LoVo (cell line): ENCODE measurements at regions not wholly inside any gene's neighbourhood (a gene's known extent, or its start where the extent isn't known, plus 50 kb on each side); places are given as distances from the start of the nearest gene placed in this dataset.
"Not testable (repeated sequence)": the region's sequence is repeated elsewhere in the genome, so short reads cannot be mapped to it uniquely, and the experiment has no call there.

Experiments used
- DNase-seq: peaks from one replicate; pipeline ENCODE4 v3.0.0-alpha.2; 2016; ENCODE audit warnings: low spot score

DNA sequence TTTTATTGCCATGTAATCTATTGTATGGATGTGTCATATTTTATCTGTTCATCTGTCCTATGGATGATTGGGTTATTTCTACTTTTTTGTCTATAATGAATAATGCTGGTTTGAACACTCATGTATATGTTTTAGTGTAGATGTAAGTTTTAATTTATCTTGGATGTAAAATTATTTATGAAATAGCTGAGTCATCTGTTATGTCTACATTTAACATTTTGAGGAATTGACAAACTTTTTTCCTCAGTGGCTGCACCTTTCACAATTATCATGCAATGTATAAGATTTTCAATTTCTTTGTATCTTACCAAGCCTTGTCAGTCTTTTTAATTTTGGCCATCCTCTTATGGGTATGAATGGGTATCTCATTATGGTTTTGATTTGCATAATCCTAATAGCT, 666.4 kb downstream of the DIPK2A start:
- DNase-seq = no peak

- no peak for DNase-seq
Observed at GRCh38 chr3:144643771-144644198, 672.2 kb downstream of the DIPK2A start.

DNA sequence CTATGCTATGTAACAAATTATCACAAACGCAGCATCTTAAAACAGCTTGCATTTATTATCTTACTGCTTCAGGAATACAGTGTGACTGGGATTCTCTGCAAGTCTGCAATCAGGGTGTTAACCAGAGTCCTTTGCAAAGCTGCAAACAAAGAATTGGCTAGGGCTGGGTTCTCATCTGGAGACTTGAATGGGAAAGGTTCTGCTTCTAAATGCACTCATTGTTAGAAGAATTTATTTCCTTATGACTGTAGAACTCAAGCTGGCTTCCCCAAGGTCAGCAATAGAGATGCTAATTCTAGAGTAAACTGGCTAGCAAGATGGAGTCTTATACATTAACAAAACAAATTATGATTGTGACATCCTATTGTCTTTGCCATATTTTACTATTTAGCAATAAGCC, 673.7 kb downstream of the DIPK2A start:
- no peak for DNase-seq

- DNase-seq = no peak
Observed at GRCh38 chr3:144650380-144650779, 678.8 kb downstream of the DIPK2A start.

DNA sequence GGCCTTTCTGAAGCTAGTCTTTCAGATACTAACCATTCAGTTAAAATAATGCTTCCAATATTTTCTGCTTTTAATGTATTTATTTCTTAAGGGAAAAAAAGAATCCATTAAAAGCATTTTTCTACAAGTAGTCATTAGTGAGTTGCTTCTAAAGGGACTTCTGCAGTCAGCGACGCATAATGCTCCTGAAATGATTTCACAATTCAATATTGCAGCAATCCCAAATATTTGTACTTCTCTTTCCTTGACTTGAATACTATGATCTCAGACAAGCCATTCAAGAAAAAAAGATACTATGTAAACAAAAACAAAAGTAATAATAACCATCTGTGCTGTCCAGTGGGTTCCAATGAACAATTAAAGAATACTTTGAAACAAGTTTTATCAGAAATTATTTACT, 681.0 kb downstream of the DIPK2A start:
- no peak for DNase-seq

GRCh38 chr3:144655423-144655822, 683.8 kb downstream of the DIPK2A start:
- DNase-seq = no peak

GRCh38 chr3:144660186-144660585, 688.6 kb downstream of the DIPK2A start:
- no peak for DNase-seq

DNA sequence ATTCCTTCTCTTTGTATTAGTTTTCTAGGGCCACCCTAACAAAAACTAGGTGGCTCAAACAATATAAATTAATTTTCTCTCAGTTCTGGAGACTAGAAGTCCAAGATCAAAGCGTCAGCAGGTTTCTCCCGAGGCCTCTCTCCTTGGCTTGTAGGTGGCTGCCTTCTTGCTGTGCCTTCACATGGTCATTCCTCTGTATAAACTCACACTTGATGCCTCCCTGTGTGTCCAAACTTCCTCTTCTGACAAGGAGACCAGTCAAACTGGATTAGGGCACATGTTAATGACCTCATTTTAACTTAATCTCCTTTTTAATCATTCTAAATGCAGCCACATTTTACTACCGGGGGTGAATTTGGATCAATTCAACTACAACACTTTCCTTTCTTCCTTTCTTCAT, 691.1 kb downstream of the DIPK2A start:
- DNase-seq = no peak

DNA sequence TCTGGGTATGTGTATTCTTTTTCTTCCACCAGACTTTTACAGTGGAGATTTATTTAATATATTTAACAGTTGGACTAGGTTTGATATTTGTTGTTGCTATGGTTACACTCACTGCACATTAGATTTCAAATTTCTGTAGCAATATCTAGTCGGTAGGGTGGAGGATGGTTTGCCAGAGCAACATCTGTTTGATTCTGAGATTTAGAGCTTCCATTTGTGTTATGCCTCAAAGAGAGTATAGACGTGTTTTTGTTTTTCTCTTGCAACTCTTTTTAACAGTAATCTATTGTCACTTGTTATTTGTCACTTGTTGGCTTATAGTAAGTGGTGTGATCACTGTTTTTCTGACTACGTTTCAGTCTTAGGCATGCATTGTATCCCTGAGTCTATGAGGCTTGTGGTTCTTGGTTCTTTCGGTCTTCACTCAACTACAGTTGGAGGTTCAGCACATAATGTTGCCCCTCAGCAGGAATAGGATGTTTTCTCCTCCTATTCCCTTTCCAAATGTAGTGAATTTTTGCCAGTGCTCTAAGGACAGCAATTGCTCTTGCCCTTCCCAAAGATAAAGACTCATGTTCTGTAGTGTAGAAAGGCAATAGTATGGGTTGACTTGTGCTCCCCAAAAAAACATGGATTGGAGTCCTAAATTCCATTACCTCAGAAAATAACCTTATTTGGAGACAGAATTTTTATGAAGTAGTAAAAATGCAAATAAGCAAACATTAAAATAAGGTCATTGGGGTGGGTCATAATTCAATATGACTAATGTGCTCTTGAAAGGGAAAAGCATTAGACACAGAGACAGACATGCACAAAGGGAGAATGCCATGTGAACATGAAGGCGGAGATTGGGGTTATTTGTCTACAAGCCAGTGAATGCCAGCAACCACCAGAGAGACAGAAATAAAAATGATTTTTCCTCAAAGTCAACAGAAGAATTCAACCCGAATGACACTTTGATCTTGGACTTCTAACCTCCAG, 692.1 kb downstream of the DIPK2A start:
- DNase-seq = no peak

GRCh38 chr3:144665567-144666053, 694.0 kb downstream of the DIPK2A start:
- DNase-seq = no peak

DNA sequence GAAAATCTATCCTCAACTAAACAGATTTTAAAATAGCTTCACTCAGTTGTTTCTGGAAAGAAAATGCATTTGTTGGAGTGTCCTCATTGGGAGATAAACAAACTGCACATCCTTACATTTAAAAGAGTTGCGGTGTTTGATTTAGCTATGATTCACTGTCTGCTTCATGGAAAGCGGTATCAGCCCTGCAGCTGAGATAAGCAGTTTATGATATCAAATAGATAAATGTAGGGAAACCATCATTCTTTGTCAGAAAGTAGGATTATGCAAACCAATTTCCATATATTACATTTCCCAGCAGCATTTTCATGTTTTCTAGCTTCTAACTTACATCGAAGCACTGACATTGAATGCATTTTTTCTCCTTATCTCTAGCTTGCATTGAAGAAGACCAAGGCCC, 698.9 kb downstream of the DIPK2A start:
- no peak for DNase-seq

- no peak for DNase-seq
Observed at GRCh38 chr3:144677103-144677502, 705.5 kb downstream of the DIPK2A start.

DNA sequence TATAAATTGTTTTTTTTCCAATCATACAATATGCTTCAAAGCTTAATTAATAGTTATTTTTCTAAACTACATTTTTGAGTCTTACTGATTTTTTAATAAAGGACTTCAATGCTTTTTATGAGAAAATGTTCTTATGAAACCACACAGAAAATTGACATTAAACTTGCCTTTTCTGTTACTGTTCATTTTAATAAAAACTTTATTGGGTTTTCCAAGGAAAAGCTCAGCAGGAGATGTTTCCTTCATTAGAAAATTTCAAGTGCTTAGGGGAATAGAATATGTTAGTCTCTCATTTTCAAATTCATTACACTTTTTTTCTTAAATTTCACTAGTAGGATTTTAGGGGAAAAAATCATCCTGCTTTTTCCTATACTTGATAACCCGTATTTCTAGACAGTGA, 711.4 kb downstream of the DIPK2A start:
- no peak for DNase-seq

DNA sequence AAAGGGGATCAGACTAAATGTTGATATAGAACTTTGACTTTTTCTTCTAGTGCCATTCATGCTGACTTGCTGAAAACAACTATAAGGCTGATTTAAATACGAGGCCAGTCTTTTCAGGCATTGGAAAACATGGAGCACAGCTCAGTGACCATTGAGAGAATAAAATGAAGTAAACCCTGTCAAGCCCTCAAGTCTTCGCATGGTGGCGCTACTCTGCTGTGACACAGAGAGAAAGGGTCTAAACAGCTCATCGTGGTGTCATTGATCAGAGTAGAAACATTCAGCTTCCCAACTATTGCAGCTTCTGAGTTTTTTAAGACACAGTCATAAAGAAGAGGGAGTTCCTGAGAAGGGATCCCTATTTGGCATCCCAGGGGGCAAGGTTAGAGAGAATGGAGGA, 716.2 kb downstream of the DIPK2A start:
- DNase-seq = peak; percentile 7

DNA sequence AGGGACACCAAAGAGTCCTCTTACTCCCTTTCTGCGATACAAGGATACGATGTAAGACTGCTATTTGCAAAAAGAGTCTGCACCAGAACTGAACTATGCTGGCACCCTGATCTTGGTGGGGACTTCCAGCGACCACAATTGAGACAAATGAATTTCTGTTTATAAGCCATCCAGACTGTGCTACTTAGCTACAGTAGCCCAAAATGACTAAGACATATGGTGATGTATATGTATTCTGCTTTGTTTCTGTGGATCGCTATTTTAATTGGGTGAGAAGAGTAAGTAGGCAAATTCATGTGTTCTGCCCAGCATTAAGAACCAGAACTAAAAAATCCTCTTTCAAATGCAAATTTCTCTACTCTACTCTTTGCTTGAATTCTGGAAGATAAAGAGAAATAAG, 720.9 kb downstream of the DIPK2A start:
- no peak for DNase-seq

GRCh38 chr3:144708437-144708836, 736.8 kb downstream of the DIPK2A start:
- no peak for DNase-seq

- DNase-seq = no peak
Observed at GRCh38 chr3:144737281-144737680, 765.7 kb downstream of the DIPK2A start.

GRCh38 chr3:144743225-144743668, 771.6 kb downstream of the DIPK2A start:
- no peak for DNase-seq

GRCh38 chr3:144744473-144744872, 772.9 kb downstream of the DIPK2A start:
- DNase-seq = no peak

DNA sequence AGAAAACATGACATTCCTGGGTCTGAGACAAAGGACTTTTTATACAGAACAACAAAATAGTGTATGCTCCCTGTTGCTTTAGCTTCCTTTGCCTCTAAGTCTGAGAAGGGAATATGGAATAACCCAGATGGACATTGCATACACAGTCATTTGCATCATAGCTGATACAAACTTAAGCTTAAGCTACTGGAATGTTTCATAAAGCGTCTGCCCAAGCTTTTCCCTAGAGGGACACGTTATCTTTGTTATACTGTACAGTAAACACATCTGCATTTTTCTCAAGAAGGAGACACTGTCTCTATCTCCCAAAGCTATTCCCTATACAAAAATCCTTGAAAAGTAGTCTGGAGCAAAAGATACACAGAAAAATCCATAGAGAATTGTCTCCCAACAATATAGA, 775.0 kb downstream of the DIPK2A start:
- no peak for DNase-seq

- not testable (repeated sequence) for DNase-seq
Observed at GRCh38 chr3:144749536-144750253, 778.1 kb downstream of the DIPK2A start.

- DNase-seq = no peak
Observed at GRCh38 chr3:144754076-144754783, 782.6 kb downstream of the DIPK2A start.
